GM08714 (cell line): ENCODE measurements at regions not wholly inside any gene's neighbourhood (a gene's known extent, or its start where the extent isn't known, plus 50 kb on each side); places are given as distances from the start of the nearest gene placed in this dataset.

Source experiments
- H3K4me3 ChIP-seq: fragments of 200-500 bp; sonication (Bioruptor generic); 2 replicates; pipeline ENCODE4 v1.5.1; 2014; ENCODE audit warnings: mild to moderate bottlenecking, low read length, inconsistent platforms
- ZNF274 ChIP-seq: IDR thresholded peaks from 2 replicates; pipeline ENCODE4 v1.6.1; 2012; ENCODE audit warnings: mild to moderate bottlenecking, low read depth, low read length

- no peak overlapping the region for H3K4me3 ChIP-seq
- TF ChIP-seq ZNF274, result no peak
Observed at GRCh38 chr6:23454080-23454976, 671.7 kb upstream of the NRSN1 start.

- no peak overlapping the region for H3K4me3 ChIP-seq
- no peak for TF ChIP-seq ZNF274
Observed at GRCh38 chr6:23455754-23456153, 670.3 kb upstream of the NRSN1 start.

GRCh38 chr6:23456396-23456795 lies 669.6 kb upstream of the NRSN1 start:
- TF ChIP-seq ZNF274, result no peak
- no peak overlapping the region for H3K4me3 ChIP-seq

GRCh38 chr6:23457321-23457720 lies 668.7 kb upstream of the NRSN1 start:
- no peak for TF ChIP-seq ZNF274
- no peak overlapping the region for H3K4me3 ChIP-seq

GRCh38 chr6:23465912-23466311 lies 660.1 kb upstream of the NRSN1 start:
- no peak for TF ChIP-seq ZNF274
- H3K4me3 ChIP-seq, result no peak overlapping the region

- no peak for TF ChIP-seq ZNF274
- no peak overlapping the region for H3K4me3 ChIP-seq
Observed at GRCh38 chr6:23477586-23477985, 648.4 kb upstream of the NRSN1 start.

- TF ChIP-seq ZNF274, result no peak
Observed at GRCh38 chr6:23478312-23478711, 647.7 kb upstream of the NRSN1 start.

GRCh38 chr6:23483896-23484295 lies 642.1 kb upstream of the NRSN1 start:
- H3K4me3 ChIP-seq, result no peak overlapping the region
- TF ChIP-seq ZNF274, result no peak

More at GRCh38 chr6:23478312-23478711, 647.7 kb upstream of the NRSN1 start:
- H3K4me3 ChIP-seq, result no peak overlapping the region

GRCh38 chr6:23494367-23494766 lies 631.6 kb upstream of the NRSN1 start:
- no peak overlapping the region for H3K4me3 ChIP-seq
- no peak for TF ChIP-seq ZNF274

GRCh38 chr6:23498013-23498412 lies 628.0 kb upstream of the NRSN1 start:
- TF ChIP-seq ZNF274, result no peak
- no peak overlapping the region for H3K4me3 ChIP-seq

- no peak overlapping the region for H3K4me3 ChIP-seq
- TF ChIP-seq ZNF274, result no peak
Observed at GRCh38 chr6:23499549-23499948, 626.5 kb upstream of the NRSN1 start.

- no peak overlapping the region for H3K4me3 ChIP-seq
- TF ChIP-seq ZNF274, result no peak
Observed at GRCh38 chr6:23503173-23503572, 622.8 kb upstream of the NRSN1 start.

GRCh38 chr6:23505026-23505425 lies 621.0 kb upstream of the NRSN1 start:
- TF ChIP-seq ZNF274, result no peak
- no peak overlapping the region for H3K4me3 ChIP-seq

GRCh38 chr6:23510778-23511510 lies 615.1 kb upstream of the NRSN1 start:
- no peak for TF ChIP-seq ZNF274
- no peak overlapping the region for H3K4me3 ChIP-seq

GRCh38 chr6:23511817-23512216 lies 614.2 kb upstream of the NRSN1 start:
- TF ChIP-seq ZNF274, result no peak
- H3K4me3 ChIP-seq, result no peak overlapping the region
